ENCODE measurements at regions not wholly inside any gene's neighbourhood (a gene's known extent, or its start where the extent isn't known, plus 50 kb on each side); places are given as distances from the start of the nearest gene placed in this dataset.
"Not testable (repeated sequence)": the region's sequence is repeated elsewhere in the genome, so short reads cannot be mapped to it uniquely, and the experiment has no call there.

- DNase-seq (no peak), ATAC-seq (no peak)
Observed at GRCh38 chr16:49940464-49941224, 84.4 kb upstream of the CNEP1R1 start.

GRCh38 chr16:49944221-49944620, 80.8 kb upstream of the CNEP1R1 start:
- ATAC-seq: no peak
- DNase-seq: no peak

GRCh38 chr16:49947907-49948678, 76.9 kb upstream of the CNEP1R1 start:
- ATAC-seq (no peak), DNase-seq (no peak)

DNA sequence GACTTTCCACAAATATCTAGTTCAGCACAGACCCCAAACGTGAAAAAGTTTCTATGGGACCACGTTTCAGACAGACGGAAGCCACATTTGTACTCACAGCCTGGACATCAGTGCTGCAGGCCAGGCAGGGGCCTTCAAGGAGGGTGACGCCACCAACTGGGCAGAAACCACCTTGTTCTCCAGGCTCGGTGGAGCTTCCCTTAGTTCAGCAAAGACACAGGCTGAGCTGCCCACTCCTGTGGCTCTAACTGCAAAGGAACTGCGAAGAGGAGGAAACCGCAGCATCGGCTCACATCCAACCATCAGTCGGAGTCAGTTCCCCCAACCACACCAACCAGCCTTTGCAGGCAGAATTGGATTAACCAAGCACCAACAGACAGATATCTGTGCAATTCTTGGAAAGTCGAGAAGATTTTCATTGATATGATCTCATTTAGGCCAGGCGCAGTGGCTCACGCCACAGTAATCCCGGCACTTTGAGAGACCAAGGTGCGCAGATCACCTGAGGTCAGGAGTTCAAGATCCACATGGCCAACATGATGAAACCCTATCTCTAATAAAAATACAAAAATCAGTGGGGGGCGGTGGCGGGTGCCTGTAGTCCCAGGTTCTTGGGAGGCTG, 73.3 kb upstream of the CNEP1R1 start:
- ATAC-seq: no peak
- no peak for DNase-seq

DNA sequence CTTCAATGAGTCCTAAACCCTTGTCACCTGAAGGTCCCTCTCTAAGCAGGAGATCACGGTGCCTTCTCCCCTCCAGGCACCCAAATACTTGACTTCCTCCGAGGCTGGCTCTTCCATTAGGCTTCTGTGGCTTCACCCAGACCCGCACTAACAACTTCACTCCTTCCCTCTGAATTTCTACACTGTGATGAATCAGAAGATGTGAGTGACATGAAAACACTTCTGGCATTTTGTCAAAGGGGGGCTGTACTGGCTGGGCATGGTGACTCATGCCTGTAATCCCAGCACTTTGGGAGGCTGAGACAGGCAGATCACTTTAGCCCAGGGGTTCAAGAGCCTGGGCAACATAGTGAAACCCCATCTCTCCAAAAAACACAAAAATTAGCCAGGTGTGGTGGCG, 72.6 kb upstream of the CNEP1R1 start:
- ATAC-seq (no peak), DNase-seq (no peak)

GRCh38 chr16:49953090-49953489, 71.9 kb upstream of the CNEP1R1 start:
- DNase-seq (no peak), ATAC-seq (no peak)

- DNase-seq: no peak
- ATAC-seq: no peak
Observed at GRCh38 chr16:49955858-49956257, 69.2 kb upstream of the CNEP1R1 start.

DNA sequence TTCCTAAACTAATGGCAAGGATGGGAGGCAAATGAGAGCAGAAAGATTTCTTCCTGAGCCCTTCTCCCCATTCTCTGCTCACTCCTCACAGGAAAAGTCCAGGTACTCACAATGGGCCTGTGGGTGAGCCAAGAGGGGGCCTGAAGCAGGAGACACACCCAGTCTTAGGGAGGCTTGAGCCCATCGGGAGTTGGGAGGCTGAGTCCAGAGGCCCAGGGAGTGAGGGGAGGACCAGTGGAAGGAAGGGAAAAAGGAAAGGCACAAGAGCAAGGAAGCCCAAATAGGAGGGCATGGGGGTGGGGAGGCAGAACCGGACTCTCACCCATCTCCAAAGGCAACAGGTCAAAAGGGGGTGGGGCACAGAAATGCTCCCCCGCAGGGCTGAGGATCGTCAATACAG, 68.1 kb upstream of the CNEP1R1 start:
- ATAC-seq (no peak), DNase-seq (no peak)

GRCh38 chr16:49958448-49958847, 66.6 kb upstream of the CNEP1R1 start:
- DNase-seq (no peak), ATAC-seq (no peak)

- DNase-seq (no peak), ATAC-seq (no peak)
Observed at GRCh38 chr16:49959552-49960277, 65.3 kb upstream of the CNEP1R1 start.

GRCh38 chr16:49961089-49961488, 63.9 kb upstream of the CNEP1R1 start:
- ATAC-seq: no peak
- DNase-seq: no peak

DNA sequence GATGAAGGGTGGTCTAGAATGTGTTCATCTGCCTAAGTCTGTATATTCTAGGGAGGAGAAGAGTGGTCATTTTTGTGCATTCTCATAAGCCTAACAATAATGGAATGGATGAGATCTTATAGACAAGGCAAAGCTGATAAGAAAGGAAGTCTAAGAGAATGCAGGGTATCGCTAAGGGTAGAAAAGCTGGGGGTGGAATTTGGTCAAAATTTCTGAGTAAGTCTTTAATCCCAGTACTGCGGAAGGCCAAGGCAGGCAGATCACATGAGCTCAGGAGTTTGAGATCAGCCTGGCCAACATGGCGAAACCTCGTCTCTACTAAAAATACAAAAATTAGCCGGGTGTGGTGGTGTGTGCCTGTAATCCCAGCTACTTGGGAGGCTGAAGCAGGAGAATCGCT, 62.5 kb upstream of the CNEP1R1 start:
- DNase-seq, ATAC-seq: not testable (repeated sequence)

- no peak for DNase-seq
- no peak for ATAC-seq
Observed at GRCh38 chr16:49964316-49964715, 60.7 kb upstream of the CNEP1R1 start.

GRCh38 chr16:49964973-49965372, 60.1 kb upstream of the CNEP1R1 start:
- ATAC-seq: no peak
- no peak for DNase-seq

DNA sequence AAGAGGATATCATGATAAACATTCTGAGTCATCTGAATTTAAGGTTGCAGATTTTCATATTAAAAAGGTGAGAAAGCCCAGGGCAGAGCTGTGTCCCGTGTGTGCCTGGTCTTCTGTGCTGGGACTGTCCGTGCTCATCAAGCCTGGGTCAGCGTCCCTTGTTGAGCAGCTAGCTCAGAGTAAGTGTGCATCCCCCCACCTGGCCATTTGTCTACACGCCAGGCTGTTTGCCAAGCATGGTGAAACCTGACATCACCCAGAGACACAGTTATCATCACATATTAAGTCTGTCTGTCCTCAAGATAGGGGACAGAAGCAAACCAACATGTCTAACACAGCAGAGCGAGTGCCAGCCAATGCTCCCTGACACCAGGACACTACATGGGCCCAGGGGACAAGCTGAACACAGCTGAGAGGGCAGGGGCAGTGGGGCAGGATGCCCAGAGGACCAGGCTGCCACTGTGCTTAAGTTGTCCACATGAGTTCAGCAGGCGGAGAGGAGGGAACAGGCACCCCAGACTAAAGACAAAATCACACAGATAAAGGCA, 57.9 kb upstream of the CNEP1R1 start:
- no peak for DNase-seq
- ATAC-seq: no peak

GRCh38 chr16:49969091-49970030, 55.7 kb upstream of the CNEP1R1 start:
- ATAC-seq (no peak), DNase-seq (no peak)

- DNase-seq (no peak), ATAC-seq (no peak)
Observed at GRCh38 chr16:49970797-49971431, 54.1 kb upstream of the CNEP1R1 start.

GRCh38 chr16:49972280-49972679, 52.7 kb upstream of the CNEP1R1 start:
- no peak for ATAC-seq
- no peak for DNase-seq

DNA sequence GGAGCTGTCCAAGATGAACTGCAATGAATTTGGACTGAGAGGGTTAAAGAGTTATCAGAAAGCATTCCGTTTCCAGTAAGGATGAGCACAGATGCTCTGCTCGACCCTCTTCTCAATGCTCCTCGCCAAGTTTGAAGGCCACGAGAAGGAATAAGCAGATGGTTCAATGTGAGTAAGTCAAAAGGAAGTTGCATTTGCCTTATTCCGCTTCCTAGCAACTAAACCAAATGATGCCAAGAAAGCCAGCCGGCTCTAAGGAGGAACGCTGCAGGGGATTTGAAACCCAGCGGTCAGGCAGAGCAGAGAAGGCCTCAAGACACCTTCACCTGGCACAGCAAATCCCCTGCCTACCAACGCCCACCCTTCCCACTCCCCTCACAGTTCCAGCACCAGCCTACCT, 52.1 kb upstream of the CNEP1R1 start:
- ATAC-seq: no peak
- no peak for DNase-seq

All from stimulated activated naive CD8-positive, alpha-beta T cell treated with anti-CD3 and anti-CD28 coated beads, Interleukin-15, Interleukin-2, amounts not matched to agents 100 U/mL and 50 U/mL, for 24 hours (primary cell).